SK-N-SH treated with all-trans-retinoic acid at 6 μM for 48 hours (cell line): ENCODE measurements at regions not wholly inside any gene's neighbourhood (a gene's known extent, or its start where the extent isn't known, plus 50 kb on each side); places are given as distances from the start of the nearest gene placed in this dataset.

Experiments used
- CREB5 ChIP-seq: fragments of 250-450 bp; sonication (Bioruptor Pico); IDR thresholded peaks from 2 replicates; pipeline ENCODE4 v1.5.1; 2020; ENCODE audit warnings: low read depth, mild to moderate bottlenecking, moderate library complexity
- CSDC2 ChIP-seq: fragments of 250-450 bp; sonication (Bioruptor Pico); IDR thresholded peaks from 2 replicates; pipeline ENCODE4 v1.5.0; 2020; ENCODE audit warnings: mild to moderate bottlenecking, moderate library complexity
- CSRNP3 ChIP-seq: fragments of 250-450 bp; sonication (Bioruptor Pico); IDR thresholded peaks from 2 replicates; pipeline ENCODE4 v1.5.1; 2021; ENCODE audit warnings: mild to moderate bottlenecking, moderate library complexity
- ISL1 ChIP-seq: fragments of 250-450 bp; sonication (Bioruptor Pico); IDR thresholded peaks from 2 replicates; pipeline ENCODE4 v2.1.2; 2022; ENCODE audit warnings: mild to moderate bottlenecking, moderate library complexity
- PATZ1 ChIP-seq: fragments of 250-450 bp; sonication (Bioruptor Pico); IDR thresholded peaks from 2 replicates; pipeline ENCODE4 v1.8.0; 2020; ENCODE audit warnings: mild to moderate bottlenecking, moderate library complexity, borderline replicate concordance
- POU6F1 ChIP-seq: fragments of 250-450 bp; sonication (Bioruptor Pico); IDR thresholded peaks from 2 replicates; pipeline ENCODE4 v1.8.0; 2021; ENCODE audit warnings: low read depth, mild to moderate bottlenecking, moderate library complexity, borderline replicate concordance
- PPARA ChIP-seq: fragments of 250-450 bp; sonication (Bioruptor Pico); IDR thresholded peaks from 2 replicates; pipeline ENCODE4 v1.5.0; 2020; ENCODE audit warnings: mild to moderate bottlenecking, borderline replicate concordance
- SNAI2 ChIP-seq: fragments of 250-450 bp; sonication (Bioruptor Pico); IDR thresholded peaks from 2 replicates; pipeline ENCODE4 v1.5.0; 2020; ENCODE audit warnings: mild to moderate bottlenecking, moderate library complexity
- TOX ChIP-seq: fragments of 250-450 bp; sonication (Bioruptor Pico); IDR thresholded peaks from 2 replicates; pipeline ENCODE4 v1.8.0; 2021; ENCODE audit warnings: mild to moderate bottlenecking, moderate library complexity, borderline replicate concordance
- ZFP3 ChIP-seq: fragments of 250-450 bp; sonication (Bioruptor Pico); IDR thresholded peaks from 2 replicates; pipeline ENCODE4 v1.5.0; 2020; ENCODE audit warnings: mild to moderate bottlenecking, moderate library complexity
- ZFP30 ChIP-seq: fragments of 450-650 bp; formaldehyde crosslinking; IDR thresholded peaks from 2 replicates; pipeline ENCODE4 v1.5.0; 2022; ENCODE audit warnings: mild to moderate bottlenecking, moderate library complexity

- TF ChIP-seq TOX, result no peak
- TF ChIP-seq POU6F1 (CRISPR knock-in tag), result no peak
- TF ChIP-seq ZFP3 (CRISPR knock-in tag), result no peak
- TF ChIP-seq PPARA (CRISPR knock-in tag), result no peak
- no peak for TF ChIP-seq PATZ1 (CRISPR knock-in tag)
- TF ChIP-seq ISL1, result no peak
- TF ChIP-seq ZFP30 (CRISPR knock-in tag), result no peak
- TF ChIP-seq SNAI2 (CRISPR knock-in tag), result no peak
- TF ChIP-seq CSDC2 (CRISPR knock-in tag), result no peak
- no peak for TF ChIP-seq CREB5 (CRISPR knock-in tag)
- no peak for TF ChIP-seq CSRNP3 (CRISPR knock-in tag)
Measured at GRCh38 chr5:4142842-4143241, 547.2 kb downstream of the IRX1 start.
